Thoracic aorta (tissue), 2 donors: ENCODE measurements at regions not wholly inside any gene's neighbourhood (a gene's known extent, or its start where the extent isn't known, plus 50 kb on each side); places are given as distances from the start of the nearest gene placed in this dataset.
A peak's percentile ranks its signal among the peaks of the same experiment; 100 is the strongest.

ENCODE experiments used
- ATAC-seq: fragments of 150-250 bp; one replicate; pipeline ENCODE4 v1.8.0; 2017; ENCODE audit warnings: low read depth; ENCODE audit not compliant: insufficient number of reproducible peaks, low FRiP score
- DNase-seq: peaks from one replicate; pipeline ENCODE4 v3.0.0-alpha.2; 2020; ENCODE audit warnings: low spot score
- H3K27ac ChIP-seq, 2 donors: fragments of 200-600 bp; sonication (generic); 1 replicate in 1 of 2; 2 replicates in 1 of 2; pipeline ENCODE4 v1.5.1; 2016; ENCODE audit warnings: mild to moderate bottlenecking in 2 of 2, moderate library complexity in 2 of 2
- H3K27me3 ChIP-seq: fragments of 200-600 bp; sonication (generic); replicated peaks from 2 replicates; pipeline ENCODE4 v1.6.0; 2016; ENCODE audit warnings: mild to moderate bottlenecking; ENCODE audit not compliant: insufficient read depth
- H3K36me3 ChIP-seq: fragments of 200-600 bp; sonication (generic); one replicate; pipeline ENCODE4 v1.5.1; 2016
- H3K4me1 ChIP-seq, 2 donors: fragments of 200-600 bp; sonication (generic); 1 replicate in 1 of 2; 2 replicates in 1 of 2; pipeline versions ENCODE4 v1.5.1 to v1.6.0; 2016; ENCODE audit warnings: low read depth in 2 of 2, mild to moderate bottlenecking in 1 of 2; ENCODE audit not compliant: control insufficient read depth in 1 of 2
- H3K4me3 ChIP-seq: fragments of 200-600 bp; sonication (generic); 2 replicates; pipeline ENCODE4 v1.5.1; 2016; ENCODE audit warnings: mild to moderate bottlenecking
- H3K9me3 ChIP-seq: fragments of 200-600 bp; sonication (generic); 2 replicates; pipeline ENCODE4 v1.5.1; 2016
- CTCF ChIP-seq: fragments of 200-600 bp; sonication (generic); IDR thresholded peaks from one replicate; pipeline ENCODE4 v1.5.1; 2019; ENCODE audit warnings: antibody characterized with exemption

GRCh38 chr20:11540558-11540957 lies 377.1 kb upstream of the BTBD3 start:
- Histone ChIP-seq H3K9me3 (no peaks in the 10 kb centered on the region), H3K4me3 (no peak overlapping the region), H3K27ac (no peak overlapping the region), H3K27me3 (no peaks in the 10 kb centered on the region), H3K36me3 (no peaks in the 10 kb centered on the region), H3K4me1 (peaks cover 0 to 5% of the 10 kb centered on the region in 2 donors)
- TF ChIP-seq CTCF = no peak
- ATAC-seq (no peak), DNase-seq (no peak)

GRCh38 chr20:11542645-11543044 lies 375.0 kb upstream of the BTBD3 start:
- Histone ChIP-seq H3K4me3 (no peak overlapping the region), H3K36me3 (no peaks in the 10 kb centered on the region), H3K27me3 (no peaks in the 10 kb centered on the region), H3K27ac (no peak overlapping the region), H3K9me3 (no peaks in the 10 kb centered on the region), H3K4me1 (peaks cover 0 to 5% of the 10 kb centered on the region in 2 donors)
- ATAC-seq = no peak
- TF ChIP-seq CTCF = no peak
- no peak for DNase-seq

DNA sequence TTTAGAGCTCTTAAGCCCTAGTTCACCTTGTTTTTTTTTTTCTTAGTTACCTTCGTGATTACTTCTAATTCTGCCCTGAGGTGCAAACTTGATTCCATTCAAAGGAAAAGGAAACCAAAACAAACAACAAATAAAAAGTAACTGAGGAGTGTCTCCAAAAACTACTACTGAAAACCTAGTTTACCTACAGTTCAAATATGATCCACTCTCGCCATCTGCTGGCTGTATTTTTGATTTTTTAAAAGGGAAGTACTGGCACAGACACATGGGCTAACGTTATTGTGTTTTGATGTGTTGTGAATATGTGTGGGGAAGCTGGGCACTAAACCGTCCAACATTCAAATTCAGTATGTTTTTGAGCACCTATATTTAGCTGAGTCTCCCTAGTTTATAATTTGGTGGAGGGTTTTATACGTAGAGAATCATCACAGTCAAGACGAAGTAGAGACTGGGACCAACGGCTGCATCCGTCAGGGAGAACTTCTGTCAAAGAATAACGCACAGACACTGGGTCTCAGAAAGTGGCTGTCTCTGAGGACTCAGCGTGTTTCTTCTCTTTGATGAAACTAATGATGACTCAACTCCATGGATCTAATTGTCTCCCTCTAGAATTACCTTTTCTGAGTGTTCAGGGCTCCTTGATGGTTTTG lies 373.5 kb upstream of the BTBD3 start:
- TF ChIP-seq CTCF = peak; percentile 53
- DNase-seq (no peak), ATAC-seq (peak; percentile 66)
- Histone ChIP-seq H3K4me3 (peak overlapping the region; percentile 35), H3K27me3 (no peaks in the 10 kb centered on the region), H3K9me3 (no peaks in the 10 kb centered on the region), H3K4me1 (peaks cover 0 to 5% of the 10 kb centered on the region in 2 donors), H3K36me3 (no peaks in the 10 kb centered on the region), H3K27ac (no peak overlapping the region)

DNA sequence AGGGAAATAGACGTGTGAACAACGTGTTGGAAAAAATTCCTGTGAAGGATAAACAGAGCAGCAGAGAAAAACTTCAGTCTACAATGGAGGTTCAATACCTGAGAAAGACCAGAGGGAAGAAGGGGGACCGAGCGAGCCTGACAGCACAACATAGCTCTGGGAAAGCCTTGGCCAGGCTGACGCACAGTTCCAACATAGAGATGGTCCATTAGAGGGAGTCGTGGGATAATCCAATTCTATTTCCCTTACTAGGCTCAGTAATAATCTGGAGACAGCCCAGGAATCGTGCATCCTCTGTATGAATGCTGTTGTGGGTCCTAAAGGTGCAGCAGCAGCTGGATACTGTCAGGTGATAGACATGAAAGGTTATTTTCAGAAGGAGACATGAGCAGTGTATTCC lies 370.8 kb upstream of the BTBD3 start:
- ATAC-seq (no peak), DNase-seq (no peak)
- no peak overlapping the region for H3K4me3 ChIP-seq
- no peaks in the 10 kb centered on the region for H3K27me3 ChIP-seq
- H3K9me3 ChIP-seq = no peaks in the 10 kb centered on the region
- TF ChIP-seq CTCF = no peak
- no peaks in the 10 kb centered on the region for H3K36me3 ChIP-seq
- H3K4me1 ChIP-seq = peaks cover 0 to 5% of the 10 kb centered on the region in 2 donors
- H3K27ac ChIP-seq = no peak overlapping the region

DNA sequence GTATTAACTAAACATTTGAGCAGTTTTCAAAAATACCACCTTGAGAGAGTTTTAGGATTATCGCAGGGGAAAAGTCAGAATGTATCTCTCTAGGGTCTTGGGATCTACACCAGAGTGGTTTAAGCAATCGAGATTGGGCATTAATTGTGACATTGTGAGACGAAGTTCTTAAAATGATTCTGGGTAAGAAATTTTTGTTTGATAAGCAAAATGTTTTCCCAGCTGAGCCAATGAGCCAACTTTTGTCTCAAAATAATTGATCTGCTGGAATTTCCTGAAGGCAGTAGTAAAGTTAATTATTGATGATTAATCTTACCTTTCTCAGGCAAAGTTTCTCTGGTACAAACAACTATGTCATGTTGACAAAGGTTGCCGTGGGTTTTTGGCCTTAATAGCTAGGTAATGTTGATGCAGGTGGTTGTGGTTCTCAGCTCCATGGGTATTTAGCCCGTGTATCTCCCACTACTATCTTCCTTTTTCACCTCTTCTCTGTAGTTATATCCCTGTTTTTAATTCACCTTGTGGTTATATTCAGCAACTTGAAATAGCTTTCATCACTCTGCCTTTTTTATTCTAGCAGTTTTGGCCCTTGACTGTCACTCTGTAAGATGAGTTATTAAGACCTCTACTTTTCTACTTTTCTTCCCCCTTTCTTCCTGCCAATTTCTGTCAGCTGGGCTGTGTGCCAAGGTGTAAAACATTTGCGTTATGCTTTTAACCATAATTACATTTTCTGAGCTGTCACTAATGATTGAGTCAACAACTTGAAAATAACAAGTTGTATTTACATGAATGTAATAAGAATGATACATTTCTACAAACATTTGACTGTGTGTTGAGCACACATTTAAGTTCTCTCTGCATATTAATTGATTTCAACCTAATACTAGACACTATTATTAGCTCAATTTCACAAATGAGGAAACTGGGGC lies 368.3 kb upstream of the BTBD3 start:
- DNase-seq (no peak), ATAC-seq (no peak)
- TF ChIP-seq CTCF = no peak

More for the DNA sequence above, 368.3 kb upstream of the BTBD3 start:
- Histone ChIP-seq H3K27me3 (no peaks in the 10 kb centered on the region), H3K4me3 (no peak overlapping the region), H3K36me3 (no peaks in the 10 kb centered on the region), H3K4me1 (peaks cover 0 to 1% of the 10 kb centered on the region in 2 donors), H3K27ac (no peak overlapping the region), H3K9me3 (no peaks in the 10 kb centered on the region)
